Islet precursor cell (in vitro differentiated cells): ENCODE measurements at regions not wholly inside any gene's neighbourhood (a gene's known extent, or its start where the extent isn't known, plus 50 kb on each side); places are given as distances from the start of the nearest gene placed in this dataset.

Experiments used
- DNase-seq: peaks from one replicate; pipeline ENCODE4 v3.0.0-alpha.2; 2018

DNA sequence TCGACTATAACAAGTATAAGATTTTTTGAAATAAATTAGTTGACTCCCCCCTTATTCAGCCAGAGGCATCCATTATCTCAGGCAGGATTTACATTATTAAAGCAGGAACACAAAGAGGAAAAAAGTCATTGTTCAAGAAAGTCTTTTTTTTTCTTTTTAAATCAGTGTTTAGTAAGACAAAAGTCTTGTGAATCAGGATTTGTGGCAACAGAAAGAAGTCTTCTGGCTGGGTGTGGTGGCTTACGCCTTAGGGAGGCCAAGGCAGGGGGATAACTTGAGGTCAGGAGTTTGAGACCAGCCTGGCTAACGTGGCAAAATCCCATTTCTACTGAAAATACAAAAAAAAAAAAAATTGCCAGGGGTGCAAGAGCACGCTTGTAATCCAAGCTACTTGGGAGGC is 505.5 kb downstream of the LMO4 start:
- no peak for DNase-seq

DNA sequence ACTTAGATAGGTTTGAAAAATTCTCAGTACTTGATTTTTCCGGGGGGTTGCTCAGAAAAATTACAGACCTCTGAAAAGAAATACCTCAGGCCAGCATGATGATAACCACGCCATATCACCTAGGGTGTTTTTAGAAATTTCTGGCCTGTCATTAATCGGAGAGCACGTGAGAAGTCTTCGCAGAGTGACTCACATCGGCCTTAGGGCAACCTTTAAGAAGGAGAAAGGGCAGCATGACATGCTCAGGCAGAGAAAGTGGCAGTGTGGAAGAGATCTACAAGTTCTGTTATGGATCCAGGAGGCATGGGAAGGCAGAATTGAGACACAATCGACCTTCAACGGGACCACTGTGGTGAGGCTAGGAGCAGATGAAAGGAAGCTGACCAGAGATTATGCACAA is 506.3 kb downstream of the LMO4 start:
- DNase-seq, result peak; percentile 85

DNA sequence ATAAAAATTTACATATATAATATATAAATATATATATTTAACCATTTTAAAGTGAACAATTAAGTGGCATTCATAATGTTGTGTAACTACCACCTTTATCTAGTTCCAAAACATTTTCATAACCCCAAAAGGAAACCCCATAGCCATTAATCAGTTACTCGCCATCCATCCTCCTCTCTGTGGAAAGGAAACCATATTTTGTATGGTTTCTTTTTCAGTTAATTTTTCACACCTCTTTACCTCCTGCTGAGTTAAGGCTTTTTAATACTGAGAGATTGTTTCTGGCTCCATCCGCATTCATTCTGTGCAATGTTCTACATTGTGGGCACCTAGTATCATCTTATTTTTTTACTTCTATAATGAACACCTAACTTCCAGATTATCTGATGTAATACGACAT is 512.1 kb downstream of the LMO4 start:
- no peak for DNase-seq

DNA sequence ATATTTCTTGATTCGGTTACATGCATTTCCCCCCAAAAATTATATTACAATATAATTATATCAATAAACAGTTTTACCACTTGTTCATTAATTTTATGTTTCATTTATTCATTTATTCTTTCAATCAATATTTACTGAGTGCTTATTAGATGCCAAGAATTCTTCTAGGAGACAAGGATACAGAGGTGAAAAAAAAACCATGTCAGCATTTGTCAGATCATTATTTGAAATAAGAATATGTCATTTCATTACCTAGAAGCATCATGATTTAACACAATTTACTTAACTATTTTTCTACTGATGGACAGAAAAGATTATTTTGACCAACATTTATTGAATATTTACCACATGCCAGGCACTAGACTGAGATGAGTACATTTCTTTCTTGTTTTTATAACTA is 512.7 kb downstream of the LMO4 start:
- DNase-seq, result no peak

GRCh38 chr1:87842156-87842555 is 513.5 kb downstream of the LMO4 start:
- DNase-seq, result no peak

GRCh38 chr1:87844251-87844650 is 515.6 kb downstream of the LMO4 start:
- DNase-seq, result no peak

DNA sequence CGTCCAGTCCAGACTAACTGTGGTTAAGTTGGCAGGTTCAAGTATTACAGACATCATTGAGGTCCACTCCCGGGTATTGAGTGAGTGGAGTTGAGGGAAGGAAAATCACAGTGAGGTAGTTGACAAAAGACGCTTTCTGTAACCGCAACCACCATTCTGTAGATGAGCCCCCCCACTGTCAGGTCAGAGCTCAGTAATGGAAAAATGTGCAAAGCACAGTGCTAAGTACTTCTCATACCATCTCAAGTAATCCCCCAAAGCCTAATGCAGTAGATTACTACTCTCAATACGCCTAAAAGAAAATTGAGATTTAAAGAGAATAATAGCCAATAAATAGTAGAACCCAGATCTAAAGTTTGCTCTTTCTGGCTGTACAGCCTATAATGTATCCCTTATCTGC is 522.8 kb downstream of the LMO4 start:
- DNase-seq, result no peak

DNA sequence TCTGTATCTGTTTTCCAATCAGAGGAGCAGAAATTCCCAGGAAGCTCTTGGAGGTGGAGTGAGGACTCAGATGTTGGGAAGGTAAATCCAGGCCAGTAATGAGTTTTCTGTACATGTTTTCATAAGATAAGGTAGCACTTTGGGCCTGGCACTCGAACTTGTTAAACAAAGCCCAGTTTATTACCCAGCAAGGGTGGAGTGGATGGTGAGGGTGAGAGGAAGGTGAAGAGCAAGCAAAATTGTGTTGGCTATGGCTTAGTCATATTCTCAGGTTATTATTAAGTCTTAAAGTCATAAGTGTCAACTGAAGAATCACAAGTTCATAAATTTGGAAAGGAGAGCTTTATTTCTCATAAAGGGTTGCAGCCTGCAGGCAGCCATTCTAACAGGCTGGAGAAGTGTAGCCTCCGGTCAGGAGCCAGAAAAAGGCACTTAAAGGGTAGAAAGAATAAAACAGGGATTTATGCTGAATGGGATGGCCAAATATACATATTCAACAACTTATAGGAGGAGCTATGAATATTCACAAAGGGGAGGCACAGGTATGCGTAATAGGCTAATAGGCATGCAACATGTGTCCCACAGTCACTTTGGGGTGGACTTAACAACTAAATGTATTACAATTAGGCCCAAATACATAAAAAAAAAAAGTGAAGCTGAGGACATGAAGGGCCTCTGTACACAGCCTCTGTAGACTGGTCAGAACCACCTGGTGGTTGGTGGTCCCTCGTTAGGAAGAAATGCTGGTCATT is 523.9 kb downstream of the LMO4 start:
- DNase-seq, result no peak

GRCh38 chr1:87853576-87854351 is 525.1 kb downstream of the LMO4 start:
- DNase-seq, result no peak

- no peak for DNase-seq
Measured at GRCh38 chr1:87863317-87863716, 534.6 kb downstream of the LMO4 start.

DNA sequence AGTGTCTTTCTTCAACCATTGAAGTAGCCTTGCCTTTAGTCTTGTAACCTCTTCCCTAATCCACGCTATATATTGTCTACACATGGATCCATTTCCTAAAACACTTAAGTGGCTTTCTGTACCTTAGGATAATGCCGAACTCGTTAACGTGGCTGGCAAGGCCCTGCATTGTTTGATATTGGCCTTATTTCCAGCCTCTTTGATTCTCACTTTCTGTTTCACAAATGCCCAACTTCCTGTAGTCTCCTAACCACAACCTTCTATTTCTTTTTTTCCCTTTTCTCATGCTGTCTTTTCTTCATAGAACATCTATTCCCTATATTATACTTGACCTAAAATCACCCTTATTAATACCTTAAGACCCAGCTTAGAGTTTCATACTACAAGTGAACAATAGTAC is 536.0 kb downstream of the LMO4 start:
- no peak for DNase-seq

DNA sequence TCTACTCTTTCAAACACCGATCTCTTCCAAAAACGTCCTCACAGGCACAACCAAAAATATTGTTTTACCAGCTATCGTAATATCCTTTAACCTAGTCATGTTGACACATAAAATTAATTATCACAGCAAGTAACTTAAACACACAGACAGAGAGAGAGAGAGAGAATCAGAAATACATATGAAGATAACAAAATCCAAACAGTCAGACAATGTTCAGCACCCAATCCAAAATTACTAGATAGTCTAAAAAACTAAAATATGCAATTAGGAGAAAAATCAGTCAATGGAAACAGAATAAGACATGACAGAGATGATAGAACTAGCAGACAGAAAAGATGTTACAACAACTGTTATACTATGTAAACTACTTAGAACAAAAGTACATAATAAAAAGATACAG is 537.7 kb downstream of the LMO4 start:
- no peak for DNase-seq

DNA sequence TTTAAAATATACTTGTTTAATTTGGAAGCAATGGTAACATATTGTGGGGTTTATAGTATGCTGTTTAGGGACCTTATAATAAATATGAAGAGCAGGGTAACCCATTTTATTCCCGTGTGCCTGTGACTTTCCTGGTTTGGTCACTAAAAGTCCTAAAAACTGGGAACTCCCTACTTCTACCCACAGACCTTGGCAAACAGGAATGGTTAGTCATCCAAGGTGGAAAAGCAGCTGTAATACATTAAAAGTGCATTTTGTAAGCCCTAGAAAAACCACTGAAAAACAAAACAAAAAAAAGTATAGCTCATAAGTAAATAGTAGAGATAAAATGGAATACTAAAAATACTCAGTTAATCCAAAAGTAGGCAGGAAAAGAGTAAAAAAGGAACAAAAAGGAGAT is 538.9 kb downstream of the LMO4 start:
- no peak for DNase-seq

DNA sequence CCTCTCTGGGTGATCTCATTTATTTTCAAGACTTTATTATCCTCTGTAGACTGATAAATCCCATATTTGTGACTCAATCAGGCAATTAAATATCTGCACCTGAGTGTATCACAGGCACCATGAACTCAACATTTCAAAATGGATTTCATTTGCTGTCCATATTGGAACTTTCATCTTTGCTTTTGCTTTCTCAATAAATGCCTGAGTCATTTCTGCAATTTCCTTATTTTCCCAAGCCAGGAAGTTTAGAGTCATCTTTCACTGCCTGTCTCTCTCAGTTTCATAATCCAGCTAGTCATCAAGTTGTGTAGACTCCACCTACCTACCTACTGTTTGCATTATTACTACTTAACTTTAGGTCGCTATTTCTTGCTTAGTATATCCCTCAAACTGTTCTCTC is 540.9 kb downstream of the LMO4 start:
- DNase-seq, result no peak

GRCh38 chr1:87872189-87872588 is 543.5 kb downstream of the LMO4 start:
- no peak for DNase-seq

DNA sequence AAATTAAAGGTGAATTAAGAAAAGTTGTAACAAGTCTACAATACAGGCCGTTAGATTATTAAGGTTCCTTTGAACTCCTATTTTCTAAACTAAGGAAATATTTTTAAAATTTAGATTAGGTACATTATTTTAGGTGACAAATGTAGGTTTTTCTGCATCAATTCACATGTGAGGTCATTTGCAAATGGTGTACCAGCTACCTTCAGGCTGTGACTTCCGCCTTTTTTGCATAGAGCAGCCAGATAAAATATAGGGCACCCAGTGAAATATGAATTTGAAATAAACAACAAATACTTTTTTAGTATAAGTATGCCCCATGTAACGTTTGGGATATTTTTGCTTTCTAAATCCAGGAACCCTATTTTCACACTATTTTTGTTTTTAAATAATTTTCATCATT is 544.0 kb downstream of the LMO4 start:
- DNase-seq, result no peak

DNA sequence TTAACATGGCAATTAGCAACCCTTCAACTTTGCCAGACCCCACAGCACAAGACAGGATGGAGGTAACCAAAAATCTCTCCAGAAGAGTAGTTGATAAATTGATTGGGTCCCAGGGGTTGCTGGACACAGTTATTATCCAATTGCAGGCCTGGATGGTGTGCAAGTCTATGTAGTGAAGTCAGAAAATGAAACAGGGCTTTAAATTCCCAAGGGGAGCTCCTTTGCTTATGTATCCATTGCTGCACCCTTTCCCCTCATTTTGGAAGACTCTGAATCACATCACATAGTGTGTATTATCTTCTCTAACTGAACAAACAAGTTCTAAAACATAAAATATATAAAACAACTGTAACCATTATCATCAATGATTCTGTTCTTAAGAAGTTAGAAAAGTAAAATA is 550.2 kb downstream of the LMO4 start:
- DNase-seq, result no peak

GRCh38 chr1:87880098-87880760 is 551.5 kb downstream of the LMO4 start:
- no peak for DNase-seq

DNA sequence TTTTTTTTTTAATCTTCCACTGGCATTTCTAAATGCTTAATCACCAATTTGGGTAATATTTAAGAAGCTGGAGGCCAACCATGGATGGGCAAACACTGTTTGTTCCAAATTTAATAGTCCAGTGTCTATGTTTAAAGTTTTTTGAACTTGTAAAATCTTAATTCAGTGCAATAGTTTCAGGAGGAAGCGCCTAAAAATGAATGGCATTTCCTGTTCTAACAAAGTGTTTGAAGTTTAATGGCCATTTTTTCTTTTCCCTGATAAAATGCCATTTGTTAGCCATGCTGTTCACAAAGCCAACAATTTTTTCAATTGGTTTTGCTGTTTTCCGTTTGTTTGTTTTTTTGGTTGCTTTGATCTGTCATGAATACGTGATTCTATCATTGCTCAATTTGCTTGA is 552.1 kb downstream of the LMO4 start:
- no peak for DNase-seq

- DNase-seq, result no peak
Measured at GRCh38 chr1:87883906-87884305, 555.2 kb downstream of the LMO4 start.

GRCh38 chr1:87884581-87884980 is 555.9 kb downstream of the LMO4 start:
- no peak for DNase-seq

DNA sequence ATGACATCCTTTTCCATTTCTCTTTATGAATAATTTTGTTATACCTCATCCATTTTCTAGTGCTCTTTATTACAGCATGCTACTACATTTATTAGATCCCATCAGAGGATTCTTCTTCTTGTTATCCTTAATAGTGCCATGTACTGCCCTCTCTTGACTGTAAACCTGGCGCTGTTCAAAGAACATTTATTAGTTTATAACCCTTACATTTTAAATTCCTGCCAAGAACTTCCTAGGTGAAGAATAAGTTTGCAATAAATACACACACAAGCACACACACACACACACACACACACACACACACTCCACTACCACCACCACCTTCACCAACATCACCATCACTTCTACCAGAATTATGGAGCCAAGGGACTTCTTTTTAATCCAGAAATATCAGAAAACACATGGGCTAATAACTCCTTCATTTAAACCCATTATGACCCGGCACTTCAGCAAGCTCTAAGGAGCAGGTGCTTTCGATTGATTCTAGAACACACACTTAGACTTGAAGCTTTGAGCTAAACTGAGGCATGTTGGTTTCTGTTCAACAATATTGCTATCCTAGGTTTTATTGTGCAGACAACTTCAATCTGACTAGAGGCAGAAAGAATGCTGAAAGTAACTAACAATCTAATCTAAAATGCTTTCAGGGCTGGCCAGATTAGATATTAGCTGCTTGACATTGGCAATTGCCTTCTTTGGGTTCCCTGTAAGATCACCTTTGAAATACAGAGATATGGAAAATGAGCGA is 556.8 kb downstream of the LMO4 start:
- DNase-seq, result no peak

- DNase-seq, result no peak
Measured at GRCh38 chr1:87887100-87887499, 558.4 kb downstream of the LMO4 start.
